ENCODE measurements at regions not wholly inside any gene's neighbourhood (a gene's known extent, or its start where the extent isn't known, plus 50 kb on each side); places are given as distances from the start of the nearest gene placed in this dataset.

DNA sequence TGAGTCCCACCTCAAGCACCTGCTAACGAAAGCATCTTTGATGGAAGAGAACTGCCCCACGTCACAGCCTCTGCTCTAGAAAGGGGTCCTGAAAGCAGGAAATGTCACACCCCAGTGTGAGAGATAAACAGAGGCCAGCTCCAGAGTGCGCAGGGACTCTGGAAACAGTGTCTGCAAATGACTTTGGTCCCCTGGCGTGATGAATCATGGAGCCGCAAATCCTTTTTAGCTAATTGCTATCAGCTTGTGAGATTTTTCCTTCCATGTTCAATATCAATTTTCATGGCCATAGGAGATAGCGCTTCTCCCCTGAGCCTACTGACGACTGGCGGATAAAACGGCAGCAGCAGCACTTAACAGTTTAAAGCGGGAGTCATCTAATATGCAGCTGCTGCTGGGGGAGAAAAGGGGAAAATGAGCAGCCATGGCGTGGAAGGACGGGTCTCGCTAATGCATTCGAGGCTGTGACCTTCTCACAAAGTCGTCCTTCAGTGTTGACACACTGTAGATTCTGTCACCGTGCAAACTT lies 209.6 kb upstream of the IRX1 start:
- DNase-seq = no peak
- Histone ChIP-seq H3K27me3 (no peaks in the 10 kb centered on the region), H3K36me3 (no peaks in the 10 kb centered on the region), H3K4me1 (no peaks in the 10 kb centered on the region), H3K27ac (no peak overlapping the region), H3K9me3 (no peaks in the 10 kb centered on the region), H3K4me3 (no peak overlapping the region)
- TF ChIP-seq POLR2A (IDR thresholded peaks at IDR 0.05) = no peak
- TF ChIP-seq, protein P1, sequence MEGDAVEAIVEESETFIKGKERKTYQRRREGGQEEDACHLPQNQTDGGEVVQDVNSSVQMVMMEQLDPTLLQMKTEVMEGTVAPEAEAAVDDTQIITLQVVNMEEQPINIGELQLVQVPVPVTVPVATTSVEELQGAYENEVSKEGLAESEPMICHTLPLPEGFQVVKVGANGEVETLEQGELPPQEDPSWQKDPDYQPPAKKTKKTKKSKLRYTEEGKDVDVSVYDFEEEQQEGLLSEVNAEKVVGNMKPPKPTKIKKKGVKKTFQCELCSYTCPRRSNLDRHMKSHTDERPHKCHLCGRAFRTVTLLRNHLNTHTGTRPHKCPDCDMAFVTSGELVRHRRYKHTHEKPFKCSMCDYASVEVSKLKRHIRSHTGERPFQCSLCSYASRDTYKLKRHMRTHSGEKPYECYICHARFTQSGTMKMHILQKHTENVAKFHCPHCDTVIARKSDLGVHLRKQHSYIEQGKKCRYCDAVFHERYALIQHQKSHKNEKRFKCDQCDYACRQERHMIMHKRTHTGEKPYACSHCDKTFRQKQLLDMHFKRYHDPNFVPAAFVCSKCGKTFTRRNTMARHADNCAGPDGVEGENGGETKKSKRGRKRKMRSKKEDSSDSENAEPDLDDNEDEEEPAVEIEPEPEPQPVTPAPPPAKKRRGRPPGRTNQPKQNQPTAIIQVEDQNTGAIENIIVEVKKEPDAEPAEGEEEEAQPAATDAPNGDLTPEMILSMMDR (IDR thresholded peaks at IDR 0.05) = no peak
- intact Hi-C loops (cut with DNase I; ENCODE audit: low total_unique reads) = no loop called here

DNA sequence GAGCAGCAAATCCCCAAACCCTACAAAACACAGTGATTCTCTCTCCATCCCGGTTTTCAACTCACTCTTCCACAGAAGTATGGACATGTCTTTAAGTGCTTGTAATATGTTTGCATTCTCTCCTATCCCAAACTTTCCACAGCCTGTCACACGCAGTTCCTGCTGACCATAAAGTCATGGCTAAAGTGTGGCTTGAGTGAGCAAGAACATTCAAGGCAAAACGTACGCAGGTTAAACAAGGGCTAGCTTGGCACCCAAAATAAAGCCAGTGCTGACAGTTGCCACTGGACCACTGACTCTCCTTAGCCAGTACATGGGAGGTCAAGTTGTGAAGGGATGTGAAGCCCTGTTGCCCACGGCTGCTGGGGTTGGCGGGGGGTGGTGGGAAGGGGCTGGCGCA lies 211.1 kb upstream of the IRX1 start:
- H3K4me1 ChIP-seq = no peaks in the 10 kb centered on the region
- H3K27me3 ChIP-seq = no peaks in the 10 kb centered on the region
- H3K4me3 ChIP-seq = no peak overlapping the region
- no peak for TF ChIP-seq POLR2A (IDR thresholded peaks at IDR 0.05)
- TF ChIP-seq, protein P1 (IDR thresholded peaks at IDR 0.05) = no peak
- no peak overlapping the region for H3K27ac ChIP-seq
- intact Hi-C loops (cut with DNase I; ENCODE audit: low total_unique reads) = no loop called here
- H3K36me3 ChIP-seq = no peaks in the 10 kb centered on the region
- no peaks in the 10 kb centered on the region for H3K9me3 ChIP-seq
- no peak for DNase-seq

DNA sequence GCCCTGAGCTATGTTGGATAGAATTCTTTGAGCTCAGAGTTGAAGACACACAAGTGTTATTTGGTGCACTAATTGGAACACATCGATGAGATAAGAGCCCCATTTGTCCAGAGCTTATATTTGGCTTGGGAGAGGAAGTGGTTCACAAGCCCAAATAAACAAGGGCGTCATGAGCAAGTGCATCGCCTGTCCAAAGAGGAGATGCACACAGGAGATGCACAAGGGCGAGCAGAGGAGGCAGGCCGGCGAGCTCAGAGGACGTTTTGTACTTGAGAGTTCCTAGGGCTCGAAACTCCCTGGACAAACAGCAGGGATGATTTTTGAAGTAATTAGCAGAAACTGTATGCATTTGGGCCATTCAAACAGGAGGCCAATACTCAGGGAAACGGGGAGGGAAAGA lies 212.8 kb upstream of the IRX1 start:
- intact Hi-C loops (cut with DNase I; ENCODE audit: low total_unique reads) = no loop called here

DNA sequence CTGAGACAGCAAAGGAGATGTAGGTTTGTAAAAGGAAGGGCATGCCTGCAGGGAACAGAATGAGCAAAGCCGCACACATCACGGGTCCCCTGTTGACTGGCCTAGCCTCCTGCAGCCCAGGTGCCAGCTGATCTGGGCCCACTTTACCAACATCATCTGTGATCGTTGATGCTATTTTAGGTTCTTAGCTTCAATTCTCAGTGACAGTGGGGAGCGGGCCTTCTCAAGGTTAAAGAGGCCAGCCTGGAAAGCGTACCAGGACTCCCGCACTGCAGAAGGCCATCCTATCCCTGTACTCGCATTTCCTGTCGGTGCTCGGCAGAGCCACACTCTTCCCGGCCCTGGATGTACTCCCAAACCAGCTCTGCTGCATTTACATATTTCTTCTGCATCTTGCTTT lies 213.5 kb upstream of the IRX1 start:
- no peaks in the 10 kb centered on the region for H3K27me3 ChIP-seq
- no peaks in the 10 kb centered on the region for H3K36me3 ChIP-seq
- H3K27ac ChIP-seq = no peak overlapping the region
- no peak for DNase-seq
- no peaks in the 10 kb centered on the region for H3K4me1 ChIP-seq
- no peak overlapping the region for H3K4me3 ChIP-seq
- no peak for TF ChIP-seq POLR2A (IDR thresholded peaks at IDR 0.05)
- TF ChIP-seq, protein P1 (IDR thresholded peaks at IDR 0.05) = no peak
- intact Hi-C loops (cut with DNase I; ENCODE audit: low total_unique reads) = no loop called here
- no peaks in the 10 kb centered on the region for H3K9me3 ChIP-seq

More for the DNA sequence above, 212.8 kb upstream of the IRX1 start:
- Histone ChIP-seq H3K4me1 (no peaks in the 10 kb centered on the region), H3K36me3 (no peaks in the 10 kb centered on the region), H3K27me3 (no peaks in the 10 kb centered on the region), H3K27ac (no peak overlapping the region), H3K9me3 (no peaks in the 10 kb centered on the region), H3K4me3 (no peak overlapping the region)
- TF ChIP-seq, protein P1 (IDR thresholded peaks at IDR 0.05) = no peak
- no peak for TF ChIP-seq POLR2A (IDR thresholded peaks at IDR 0.05)
- DNase-seq = no peak

DNA sequence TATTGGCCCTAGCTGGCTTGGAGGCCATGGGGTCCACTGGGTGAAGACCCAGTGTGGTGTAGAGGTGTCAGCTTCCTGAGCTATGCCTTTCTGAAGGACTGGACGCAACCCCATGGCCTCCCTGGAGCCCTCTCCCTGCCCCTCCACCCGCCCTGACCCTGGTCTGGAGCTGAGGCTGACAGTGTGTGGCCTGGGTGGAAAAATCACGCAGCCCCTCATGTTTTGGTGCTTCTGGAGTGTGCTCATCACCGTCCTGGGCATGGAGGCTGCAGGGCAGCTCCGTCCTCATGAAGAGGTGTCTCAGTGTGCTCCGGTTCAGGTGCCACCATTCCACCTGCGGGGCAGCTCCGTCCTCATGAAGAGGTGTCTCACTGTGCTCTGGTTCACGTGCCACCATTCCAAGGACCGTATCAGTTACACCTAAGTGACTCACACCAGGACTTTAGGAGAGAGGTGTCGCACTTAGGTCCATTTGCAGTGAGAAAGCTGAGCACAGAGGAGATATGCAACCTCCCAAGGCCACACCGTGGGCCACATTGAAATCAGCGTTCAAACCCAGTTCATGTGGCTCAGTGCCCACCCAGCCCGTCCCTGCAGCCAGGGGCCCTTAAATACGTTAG lies 214.3 kb upstream of the IRX1 start:
- no peaks in the 10 kb centered on the region for H3K27me3 ChIP-seq

More for the DNA sequence above, 214.3 kb upstream of the IRX1 start:
- Histone ChIP-seq H3K9me3 (no peaks in the 10 kb centered on the region), H3K36me3 (no peaks in the 10 kb centered on the region), H3K27ac (no peak overlapping the region), H3K4me3 (no peak overlapping the region), H3K4me1 (no peaks in the 10 kb centered on the region)
- TF ChIP-seq, protein P1 (IDR thresholded peaks at IDR 0.05) = no peak
- no peak for TF ChIP-seq POLR2A (IDR thresholded peaks at IDR 0.05)
- intact Hi-C loops (cut with DNase I; ENCODE audit: low total_unique reads) = no loop called here
- DNase-seq = no peak
